Erythroblast (primary cell): ENCODE measurements at regions not wholly inside any gene's neighbourhood (a gene's known extent, or its start where the extent isn't known, plus 50 kb on each side); places are given as distances from the start of the nearest gene placed in this dataset.

Source experiments
- GATA1 ChIP-seq: IDR thresholded peaks from 2 replicates; pipeline ENCODE4 v1.6.1; 2011; ENCODE audit warnings: low read depth, mild to moderate bottlenecking, control low read depth, low read length, moderate library complexity
- POLR2A ChIP-seq: IDR thresholded peaks from 2 replicates; pipeline ENCODE4 v1.6.1; 2011; ENCODE audit warnings: mild to moderate bottlenecking, low read length

DNA sequence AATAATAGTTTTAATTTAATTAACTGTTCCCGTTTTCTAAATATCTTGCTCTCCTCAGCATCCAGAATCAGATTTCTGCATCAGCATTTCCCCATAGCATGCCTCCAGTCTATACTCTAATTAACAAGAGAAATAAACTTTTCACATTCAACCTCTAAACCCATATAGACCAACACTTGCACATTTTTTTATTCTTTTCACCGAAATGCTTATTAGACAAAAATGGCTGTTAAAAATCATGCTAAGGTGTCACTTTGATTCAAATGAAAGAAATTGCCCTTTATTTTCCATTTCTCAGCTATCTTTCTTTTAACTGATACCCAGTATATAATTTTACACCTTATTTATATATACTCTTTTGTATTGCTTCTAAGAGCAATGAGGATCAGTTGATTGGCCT is 1107.1 kb upstream of the EPHA6 start:
- TF ChIP-seq POLR2A (no peak), GATA1 (no peak)
